DND-41 (cell line): ENCODE measurements at regions not wholly inside any gene's neighbourhood (a gene's known extent, or its start where the extent isn't known, plus 50 kb on each side); places are given as distances from the start of the nearest gene placed in this dataset.
"Not testable (repeated sequence)": the region's sequence is repeated elsewhere in the genome, so short reads cannot be mapped to it uniquely, and the experiment has no call there.

Experiments
- ATAC-seq: fragments of 200-7000 bp; cut with Tn5 transposase; 3 replicates; pipeline ENCODE4 v1.9.1; 2021; ENCODE audit warnings: low read depth; ENCODE audit not compliant: insufficient read depth
- DNase-seq: peaks from one replicate; pipeline ENCODE4 v3.0.0-alpha.2; 2020
- H2AFZ ChIP-seq: 2 replicates; pipeline ENCODE4 v1.6.0; 2012; ENCODE audit warnings: low read depth, low read length
- H3K27ac ChIP-seq: 2 replicates; pipeline ENCODE4 v1.5.1; 2012; ENCODE audit warnings: low read length, inconsistent platforms
- H3K27me3 ChIP-seq: fragments of 200-600 bp; sonication (generic); 2 replicates; pipeline ENCODE4 v1.6.0; 2012; ENCODE audit warnings: low read length, mild to moderate bottlenecking, inconsistent platforms; ENCODE audit not compliant: insufficient read depth, poor library complexity
- H3K36me3 ChIP-seq: 2 replicates; pipeline ENCODE4 v1.5.1; 2012; ENCODE audit warnings: low read length, inconsistent platforms; ENCODE audit not compliant: insufficient read depth
- H3K4me1 ChIP-seq: 2 replicates; pipeline ENCODE4 v1.5.1; 2012; ENCODE audit warnings: mild to moderate bottlenecking, low read length; ENCODE audit not compliant: insufficient read depth
- H3K4me2 ChIP-seq: 2 replicates; pipeline ENCODE4 v1.6.0; 2012; ENCODE audit warnings: mild to moderate bottlenecking, moderate library complexity, low read length, inconsistent platforms; ENCODE audit not compliant: insufficient read depth
- H3K4me3 ChIP-seq, 2 experiments: fragments of 200-600 bp in 1 of 2; shearing (Covaris generic) in 1 of 2; 2 replicates each; pipeline ENCODE4 v1.5.1; 2012 to 2016; ENCODE audit warnings: inconsistent platforms in 2 of 2, low read length in 2 of 2, mild to moderate bottlenecking in 2 of 2, low read depth in 1 of 2, moderate library complexity in 1 of 2
- H3K79me2 ChIP-seq: 2 replicates; pipeline ENCODE4 v1.6.0; 2012; ENCODE audit warnings: low read length, inconsistent platforms; ENCODE audit not compliant: insufficient read depth
- H3K9ac ChIP-seq: 2 replicates; pipeline ENCODE4 v1.6.0; 2012; ENCODE audit warnings: low read depth, mild to moderate bottlenecking, inconsistent platforms, low read length, moderate library complexity
- H3K9me3 ChIP-seq: 2 replicates; pipeline ENCODE4 v1.5.1; 2012; ENCODE audit warnings: low read length, moderate library complexity, mild to moderate bottlenecking, inconsistent platforms; ENCODE audit not compliant: insufficient read depth, severe bottlenecking
- H4K20me1 ChIP-seq: 2 replicates; pipeline ENCODE4 v1.6.0; 2012; ENCODE audit warnings: low read length; ENCODE audit not compliant: insufficient read depth
- CTCF ChIP-seq: IDR thresholded peaks from 2 replicates; pipeline ENCODE4 v1.5.1; 2012; ENCODE audit warnings: borderline replicate concordance, low read length, moderate library complexity, mild to moderate bottlenecking; ENCODE audit not compliant: poor library complexity, severe bottlenecking; ENCODE audit errors: extremely low read depth
- EZH2 ChIP-seq: IDR thresholded peaks from 3 replicates; pipeline ENCODE4 v1.6.1; 2012; ENCODE audit warnings: borderline replicate concordance, low read depth, mild to moderate bottlenecking, moderate library complexity, low read length, inconsistent platforms; ENCODE audit not compliant: severe bottlenecking

DNA sequence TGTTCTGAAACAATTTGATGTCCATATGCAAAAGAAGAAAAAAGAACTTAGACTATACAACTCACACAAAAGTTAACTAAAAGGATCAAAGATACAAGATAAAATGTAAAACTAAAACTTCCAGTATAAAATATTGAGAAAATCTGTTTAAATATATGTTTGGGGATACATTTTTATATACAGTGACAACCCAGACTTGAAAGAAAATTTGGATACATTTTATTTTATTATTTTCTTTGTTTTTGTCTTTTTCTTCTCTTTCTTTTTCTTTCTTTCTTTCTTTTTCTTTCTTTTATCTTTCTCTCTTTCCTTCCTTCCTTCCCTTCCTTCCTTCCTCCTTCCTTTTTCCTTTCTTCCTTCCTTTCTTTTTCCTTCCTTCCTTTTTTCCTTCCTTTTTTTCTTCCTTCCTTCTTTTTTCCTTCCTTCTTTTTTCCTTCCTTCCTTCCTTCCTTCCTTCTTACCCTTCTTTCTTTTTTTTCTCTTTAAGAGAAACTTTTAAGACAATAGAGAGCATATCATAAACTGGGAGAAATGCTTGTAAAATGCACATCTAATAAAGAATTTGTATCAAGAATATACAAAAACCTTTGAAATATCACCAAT, 954.5 kb upstream of the LRFN5 start:
- H3K4me1 ChIP-seq = no peaks in the 10 kb centered on the region
- no peaks in the 10 kb centered on the region for H3K36me3 ChIP-seq
- H3K9me3 ChIP-seq = no peaks in the 10 kb centered on the region
- H3K9ac ChIP-seq = no peak overlapping the region
- TF ChIP-seq EZH2 (no peak), CTCF (no peak)
- ATAC-seq = no peak
- H2AFZ ChIP-seq = no peak overlapping the region
- no peak for DNase-seq
- H3K4me3 ChIP-seq = no peak overlapping the region
- H4K20me1 ChIP-seq = no peaks in the 10 kb centered on the region
- no peak overlapping the region for H3K4me2 ChIP-seq
- H3K79me2 ChIP-seq = no peaks in the 10 kb centered on the region
- H3K27ac ChIP-seq = no peak overlapping the region
- H3K27me3 ChIP-seq = no peaks in the 10 kb centered on the region

- Histone ChIP-seq H3K9me3 (no peaks in the 10 kb centered on the region), H3K4me3 (no peak overlapping the region), H3K4me1 (no peaks in the 10 kb centered on the region), H3K9ac (no peak overlapping the region), H4K20me1 (no peaks in the 10 kb centered on the region), H3K27me3 (no peaks in the 10 kb centered on the region), H3K79me2 (no peaks in the 10 kb centered on the region), H3K27ac (no peak overlapping the region), H3K36me3 (no peaks in the 10 kb centered on the region), H3K4me2 (no peak overlapping the region), H2AFZ (no peak overlapping the region)
- no peak for ATAC-seq
- TF ChIP-seq EZH2 = no peak
- no peak for DNase-seq
These were observed 976.2 kb upstream of the LRFN5 start for GRCh38 chr14:40630471-40630870.

- H3K27me3 ChIP-seq, H3K27ac ChIP-seq, H3K9ac ChIP-seq, ATAC-seq, H3K4me2 ChIP-seq, H3K4me3 ChIP-seq, H4K20me1 ChIP-seq, H3K9me3 ChIP-seq, DNase-seq, H3K36me3 ChIP-seq, H3K79me2 ChIP-seq, H3K4me1 ChIP-seq, H2AFZ ChIP-seq: not testable (repeated sequence)
These were observed 977.0 kb upstream of the LRFN5 start for GRCh38 chr14:40629551-40630137.

DNA sequence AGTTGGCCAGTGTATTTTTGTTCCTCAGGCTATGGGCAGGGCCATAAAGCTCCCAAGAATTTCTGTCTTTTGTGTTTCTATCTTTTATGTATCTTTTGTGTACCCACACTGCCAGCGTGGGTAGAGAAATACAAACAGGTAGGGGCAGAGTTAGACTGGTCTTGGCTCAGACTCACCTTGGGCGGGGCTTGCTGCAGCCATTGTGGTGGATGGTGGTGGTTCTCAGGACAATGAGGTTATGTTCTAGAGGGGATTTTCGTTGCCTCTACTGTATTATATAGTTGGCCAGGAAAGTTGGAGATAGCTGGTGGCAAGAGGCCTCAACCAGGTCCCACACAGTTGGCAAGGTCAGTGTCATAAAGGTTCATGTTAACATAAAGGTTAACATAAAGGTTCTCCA, 977.5 kb upstream of the LRFN5 start:
- H3K9ac ChIP-seq = no peak overlapping the region
- TF ChIP-seq CTCF = no peak
- TF ChIP-seq EZH2 = no peak
- H3K4me1 ChIP-seq = no peaks in the 10 kb centered on the region
- no peaks in the 10 kb centered on the region for H4K20me1 ChIP-seq
- H3K27me3 ChIP-seq = no peaks in the 10 kb centered on the region
- DNase-seq = no peak
- no peak overlapping the region for H3K27ac ChIP-seq
- ATAC-seq = no peak
- no peaks in the 10 kb centered on the region for H3K9me3 ChIP-seq
- H3K4me3 ChIP-seq = no peak overlapping the region
- no peak overlapping the region for H3K4me2 ChIP-seq
- H3K36me3 ChIP-seq = no peaks in the 10 kb centered on the region
- no peaks in the 10 kb centered on the region for H3K79me2 ChIP-seq
- H2AFZ ChIP-seq = no peak overlapping the region
